Esophagus (tissue), 2 donors: ENCODE measurements at regions not wholly inside any gene's neighbourhood (a gene's known extent, or its start where the extent isn't known, plus 50 kb on each side); places are given as distances from the start of the nearest gene placed in this dataset.
"Not testable (repeated sequence)": the region's sequence is repeated elsewhere in the genome, so short reads cannot be mapped to it uniquely, and the experiment has no call there.

Source experiments
- H3K27ac ChIP-seq, 2 donors: one replicate each; pipeline ENCODE4 v1.5.1; 2013; ENCODE audit warnings: low read depth in 2 of 2, mild to moderate bottlenecking in 2 of 2, inconsistent platforms in 1 of 2, low read length in 1 of 2, moderate library complexity in 1 of 2
- H3K27me3 ChIP-seq, 2 donors: one replicate each; pipeline ENCODE4 v1.6.1; 2013; ENCODE audit warnings: low read length in 2 of 2, control low read depth in 1 of 2, mild to moderate bottlenecking in 1 of 2; ENCODE audit not compliant: insufficient read depth in 2 of 2, control insufficient read depth in 1 of 2
- H3K36me3 ChIP-seq, 2 donors: one replicate each; pipeline ENCODE4 v1.6.1; 2013; ENCODE audit warnings: low read length in 1 of 2; ENCODE audit not compliant: control insufficient read depth in 2 of 2, insufficient read depth in 2 of 2
- H3K4me1 ChIP-seq, 2 donors: one replicate each; pipeline ENCODE4 v1.6.1; 2013; ENCODE audit warnings: low read length in 1 of 2; ENCODE audit not compliant: control insufficient read depth in 2 of 2, insufficient read depth in 2 of 2
- H3K4me3 ChIP-seq, 2 donors: one replicate each; pipeline ENCODE4 v1.5.1; 2013; ENCODE audit warnings: low read length in 2 of 2, mild to moderate bottlenecking in 2 of 2, low read depth in 1 of 2, moderate library complexity in 1 of 2
- H3K9me3 ChIP-seq, 2 donors: one replicate each; pipeline ENCODE4 v1.6.1; 2013; ENCODE audit warnings: mild to moderate bottlenecking in 2 of 2, low read depth in 1 of 2, low read length in 1 of 2, moderate library complexity in 1 of 2; ENCODE audit not compliant: control insufficient read depth in 2 of 2, insufficient read depth in 1 of 2
- WGBS, 2 donors: extraction: QIAGEN DNeasy Blood & Tissue Kit; methylation state at CpG; one replicate each; pipeline ENCODE4 v1.1.7; 2013; 5-methylcytosine and 5-hydroxymethylcytosine counted together
- donor health status: healthy with polysubstance abuse.
- donor health status: Bipolar disorder and iron deficiency.

DNA sequence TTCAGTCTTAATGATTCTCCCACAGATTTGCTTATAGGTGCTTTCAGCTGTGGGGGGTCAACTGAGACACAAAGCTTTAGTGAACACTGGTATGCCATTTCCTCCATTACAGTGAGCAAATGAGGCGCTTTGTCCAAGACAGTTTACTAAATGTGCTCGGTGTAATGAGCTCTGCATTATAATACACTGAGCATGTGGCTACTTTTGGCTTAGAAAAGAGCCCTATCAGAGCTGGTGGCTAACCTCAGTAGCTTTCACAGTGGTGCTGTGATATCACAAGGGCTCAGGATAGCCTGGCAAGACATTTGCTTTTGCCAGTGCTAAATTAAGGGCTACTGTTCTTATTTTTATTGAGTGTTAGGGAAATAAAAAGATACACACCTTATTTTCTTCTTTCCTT is 749.7 kb upstream of the ARPP21 start:
- 92% methylated on average over 2 of the region's 2 CpGs for WGBS, 2 donors
- H3K4me1 ChIP-seq, result no peaks in the 10 kb centered on the region
- H3K36me3 ChIP-seq, result no peaks in the 10 kb centered on the region
- H3K4me3 ChIP-seq, result no peak overlapping the region
- no peaks in the 10 kb centered on the region for H3K9me3 ChIP-seq
- H3K27ac ChIP-seq, result no peak overlapping the region
- H3K27me3 ChIP-seq, result no peaks in the 10 kb centered on the region

- H3K36me3 ChIP-seq, result no peaks in the 10 kb centered on the region
- no peaks in the 10 kb centered on the region for H3K27me3 ChIP-seq
- no peaks in the 10 kb centered on the region for H3K9me3 ChIP-seq
- WGBS, 2 donors, result 88 to 95% methylated on average over 1 of the region's 1 CpG
- H3K27ac ChIP-seq, result no peak overlapping the region
- no peak overlapping the region for H3K4me3 ChIP-seq
- H3K4me1 ChIP-seq, result no peaks in the 10 kb centered on the region
Measured at GRCh38 chr3:34890247-34890646, 749.1 kb upstream of the ARPP21 start.

DNA sequence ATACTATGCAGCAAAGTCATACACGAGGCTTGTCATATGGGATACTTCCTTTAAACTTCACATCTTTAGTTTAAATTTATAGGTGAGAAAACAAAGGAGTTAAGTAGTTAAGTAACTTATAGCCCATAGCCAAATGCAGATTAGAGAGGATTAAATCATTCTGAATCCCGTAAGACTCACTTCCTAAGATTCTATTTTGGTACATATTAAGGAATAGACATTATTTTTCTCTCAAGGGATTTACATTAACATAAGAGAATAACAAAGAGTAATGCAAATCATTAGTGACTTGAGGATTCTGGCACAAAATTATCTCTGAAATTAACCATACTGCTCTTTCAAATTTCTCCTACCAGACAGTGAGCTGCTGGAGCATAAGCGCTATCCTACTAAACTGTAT is 747.4 kb upstream of the ARPP21 start:
- no peaks in the 10 kb centered on the region for H3K27me3 ChIP-seq
- no peaks in the 10 kb centered on the region for H3K4me1 ChIP-seq
- no peaks in the 10 kb centered on the region for H3K36me3 ChIP-seq
- H3K27ac ChIP-seq, result no peak overlapping the region
- H3K9me3 ChIP-seq, result no peaks in the 10 kb centered on the region
- no peak overlapping the region for H3K4me3 ChIP-seq
- 59 to 64% methylated on average over 3 of the region's 3 CpGs for WGBS, 2 donors

DNA sequence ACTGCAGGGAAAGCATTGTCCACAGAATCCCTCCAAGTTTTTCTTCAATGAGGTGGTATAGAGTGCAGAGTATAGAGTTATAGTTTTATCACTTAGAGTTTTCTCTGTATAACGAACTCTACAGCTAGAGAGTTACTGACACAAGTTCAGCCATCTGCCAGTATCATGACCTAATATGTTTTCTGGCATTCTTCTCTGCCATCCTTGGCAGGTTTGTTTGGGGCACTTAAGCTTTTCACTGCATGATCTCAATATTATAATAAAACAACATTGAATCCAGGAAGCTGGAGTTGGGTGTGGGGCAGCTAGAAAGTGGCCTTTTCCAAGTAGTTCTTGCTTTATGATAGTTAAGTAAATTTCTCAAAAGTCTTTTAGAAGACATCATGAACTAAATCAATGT is 743.5 kb upstream of the ARPP21 start:
- Histone ChIP-seq H3K27ac (no peak overlapping the region), H3K4me1 (no peaks in the 10 kb centered on the region), H3K4me3 (no peak overlapping the region), H3K9me3 (no peaks in the 10 kb centered on the region), H3K36me3 (no peaks in the 10 kb centered on the region), H3K27me3 (no peaks in the 10 kb centered on the region)
- 67 to 78% methylated on average over 1 of the region's 1 CpG for WGBS, 2 donors

DNA sequence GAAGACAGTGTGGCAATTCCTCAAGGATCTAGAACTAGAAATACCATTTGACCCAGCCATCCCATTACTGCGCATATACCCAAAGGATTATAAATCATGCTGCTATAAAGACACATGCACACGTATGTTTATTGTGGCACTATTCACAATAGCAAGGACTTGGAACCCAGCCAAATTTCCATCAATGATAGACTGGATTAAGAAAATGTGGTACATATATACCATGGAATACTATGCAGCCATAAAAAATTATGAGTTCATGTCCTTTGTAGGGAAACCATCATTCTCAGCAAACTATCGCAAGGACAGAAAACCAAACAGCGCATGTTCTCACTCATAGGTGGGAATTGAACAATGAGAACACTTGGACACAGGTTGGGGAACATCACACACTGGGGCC is 729.6 kb upstream of the ARPP21 start:
- not testable (repeated sequence) for H3K36me3 ChIP-seq, H3K27ac ChIP-seq, H3K4me3 ChIP-seq, H3K4me1 ChIP-seq, H3K27me3 ChIP-seq, H3K9me3 ChIP-seq
- WGBS, 2 donors, result 89 to 91% methylated on average over 4 of the region's 4 CpGs

- no peaks in the 10 kb centered on the region for H3K9me3 ChIP-seq
- no peaks in the 10 kb centered on the region for H3K36me3 ChIP-seq
- H3K27me3 ChIP-seq, result no peaks in the 10 kb centered on the region
- H3K4me3 ChIP-seq, result no peak overlapping the region
- H3K4me1 ChIP-seq, result no peaks in the 10 kb centered on the region
- H3K27ac ChIP-seq, result no peak overlapping the region
Measured at GRCh38 chr3:34919025-34919424, 720.3 kb upstream of the ARPP21 start.

DNA sequence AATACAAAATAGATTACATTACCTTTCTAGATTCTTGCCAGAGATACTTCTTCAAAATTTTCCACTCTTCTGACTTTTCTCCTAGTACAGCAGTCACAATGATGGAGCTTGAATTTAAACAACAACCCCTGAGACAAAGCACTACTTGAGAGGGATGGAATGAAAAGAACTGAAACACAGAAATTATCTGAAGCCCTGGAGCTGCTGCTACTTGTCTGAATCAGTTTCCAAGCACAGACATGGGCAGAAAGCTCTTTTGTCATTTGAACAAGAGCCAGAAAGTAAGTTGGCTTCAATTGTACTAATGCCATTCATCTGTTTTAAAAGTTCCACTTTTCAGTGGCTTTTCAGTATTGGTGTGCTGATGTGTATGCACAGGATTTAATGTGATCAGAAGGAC is 718.5 kb upstream of the ARPP21 start:
- Histone ChIP-seq H3K4me3 (no peak overlapping the region), H3K27ac (no peak overlapping the region), H3K9me3 (no peaks in the 10 kb centered on the region), H3K36me3 (no peaks in the 10 kb centered on the region), H3K27me3 (no peaks in the 10 kb centered on the region), H3K4me1 (no peaks in the 10 kb centered on the region)

GRCh38 chr3:34924961-34925360 is 714.4 kb upstream of the ARPP21 start:
- WGBS, 2 donors, result 66 to 82% methylated on average over 2 of the region's 2 CpGs
- Histone ChIP-seq H3K4me3 (no peak overlapping the region), H3K27ac (no peak overlapping the region), H3K9me3 (no peaks in the 10 kb centered on the region), H3K27me3 (no peaks in the 10 kb centered on the region), H3K36me3 (no peaks in the 10 kb centered on the region), H3K4me1 (no peaks in the 10 kb centered on the region)

DNA sequence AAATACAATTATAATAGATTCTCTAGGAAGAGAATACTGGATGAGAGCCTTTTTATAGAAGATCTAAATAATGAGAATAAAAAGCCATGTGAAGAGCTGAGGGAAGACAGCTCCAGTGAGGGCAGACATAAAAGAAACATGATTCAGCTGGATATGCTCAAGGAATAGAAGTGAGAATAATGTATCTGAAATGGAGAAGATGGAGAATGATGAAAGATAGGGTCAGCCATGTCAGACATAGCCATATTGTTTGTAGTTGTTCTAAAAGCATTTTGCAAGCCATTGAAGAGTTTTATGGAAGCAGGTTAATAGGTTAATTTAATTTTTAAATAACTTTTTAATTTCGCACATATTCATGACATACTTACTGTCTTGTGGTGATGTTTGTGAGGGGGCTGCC is 713.5 kb upstream of the ARPP21 start:
- WGBS, 2 donors, result 80 to 92% methylated on average over 1 of the region's 1 CpG
- Histone ChIP-seq H3K36me3 (no peaks in the 10 kb centered on the region), H3K4me1 (no peaks in the 10 kb centered on the region), H3K9me3 (no peaks in the 10 kb centered on the region), H3K27ac (no peak overlapping the region), H3K27me3 (no peaks in the 10 kb centered on the region), H3K4me3 (no peak overlapping the region)

DNA sequence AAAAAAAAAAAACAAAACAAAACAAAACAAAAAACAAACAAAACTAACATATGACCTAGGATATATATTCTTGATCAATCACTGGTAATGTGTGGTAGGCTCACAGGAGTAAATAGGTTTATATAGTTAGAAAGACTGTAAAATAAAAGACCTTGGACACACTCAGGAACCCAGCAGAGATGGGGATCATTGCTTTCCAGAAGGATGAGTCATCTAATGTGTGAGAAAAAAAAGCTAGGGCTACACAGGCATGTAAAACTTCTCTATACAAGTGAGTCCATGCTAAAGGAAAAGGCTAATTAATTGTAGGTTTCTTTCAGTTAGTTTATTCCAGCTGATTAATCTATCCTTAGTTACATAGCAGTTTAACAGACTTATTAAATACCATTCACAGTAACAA is 710.3 kb upstream of the ARPP21 start:
- H3K4me3 ChIP-seq, result no peak overlapping the region
- H3K27me3 ChIP-seq, result no peaks in the 10 kb centered on the region
- no peaks in the 10 kb centered on the region for H3K4me1 ChIP-seq
- H3K9me3 ChIP-seq, result no peaks in the 10 kb centered on the region
- H3K36me3 ChIP-seq, result no peaks in the 10 kb centered on the region
- H3K27ac ChIP-seq, result no peak overlapping the region

DNA sequence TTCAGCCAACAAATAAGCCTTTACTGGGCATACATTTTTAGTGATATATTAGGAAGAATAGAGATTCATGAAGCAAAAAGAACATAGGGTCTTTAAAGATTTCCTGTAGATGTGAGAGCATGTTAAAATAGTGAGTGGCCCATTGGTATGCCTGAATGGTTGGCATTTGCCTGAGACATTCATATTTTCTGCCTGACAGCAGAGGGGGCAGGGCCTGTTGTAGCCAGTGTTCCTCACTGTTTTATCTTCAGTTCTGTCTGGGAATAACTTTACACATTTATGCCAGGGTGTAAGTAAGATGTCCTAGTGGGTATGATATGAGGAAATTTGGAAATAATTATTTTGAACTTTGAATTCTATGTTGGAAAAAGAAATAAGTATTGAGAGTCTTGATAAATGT is 704.7 kb upstream of the ARPP21 start:
- H3K27ac ChIP-seq, result no peak overlapping the region
- no peaks in the 10 kb centered on the region for H3K27me3 ChIP-seq
- no peaks in the 10 kb centered on the region for H3K36me3 ChIP-seq
- no peaks in the 10 kb centered on the region for H3K4me1 ChIP-seq
- no peaks in the 10 kb centered on the region for H3K9me3 ChIP-seq
- no peak overlapping the region for H3K4me3 ChIP-seq
